GM12878 (cell line): ENCODE measurements at regions not wholly inside any gene's neighbourhood (a gene's known extent, or its start where the extent isn't known, plus 50 kb on each side); places are given as distances from the start of the nearest gene placed in this dataset.

Experiments used
- ATAC-seq: fragments of 200-7000 bp; cut with Tn5 transposase; 3 replicates; pipeline ENCODE4 v1.9.1; 2020; ENCODE audit warnings: mild to moderate bottlenecking, moderate library complexity
- BruUV-seq: library from RNA; stranded (reverse); fragments of 400-500 nt; replicated peaks from 2 replicates; lab custom pipeline; 2021; lab: Mats Ljungman, UMichigan
- CTCF ChIA-PET: fragments of 300-600 bp; sonication (Branson Sonifier 250); formaldehyde crosslinking; extraction: SDS; loops from one replicate; lab custom pipeline; 2021; ENCODE audit warnings: inconsistent platforms; lab: Yijun Ruan, JAX
- POLR2A ChIA-PET: fragments of 350-600 bp; formaldehyde crosslinking; extraction: SDS; loops from one replicate; lab custom pipeline; 2021; ENCODE audit warnings: inconsistent platforms; lab: Charles Lee
- RAD21 ChIA-PET: fragments of 300-600 bp; sonication (Branson Sonifier 250); formaldehyde crosslinking; loops from one replicate; lab custom pipeline; 2023; ENCODE audit warnings: antibody characterized with exemption; ENCODE audit not compliant: unreplicated experiment; lab: Charles Lee
- SMC1A ChIA-PET: fragments of 300-600 bp; sonication (Branson Sonifier 250); formaldehyde crosslinking; loops from one replicate; lab custom pipeline; 2023; ENCODE audit not compliant: unreplicated experiment, uncharacterized antibody; lab: Charles Lee
- DNase-seq: peaks from one replicate; pipeline ENCODE4 v3.0.0-alpha.2; 2011; ENCODE audit warnings: low read depth, low spot score
- FAIRE-seq: peaks from 3 replicates; lab custom pipeline; 2011; peaks lifted over from hg19 to GRCh38; lab: Jason Lieb, UNC
- H2AFZ ChIP-seq: 2 replicates; pipeline ENCODE4 v1.6.0; 2011; ENCODE audit warnings: low read depth, low read length, control low read depth; ENCODE audit not compliant: control insufficient read depth
- H3K27ac ChIP-seq: 2 replicates; pipeline ENCODE4 v1.5.1; 2011; ENCODE audit warnings: control low read depth; ENCODE audit not compliant: control insufficient read depth, insufficient read depth
- H3K27me3 ChIP-seq, 2 experiments: replicated peaks in 1 of 2; 2 replicates each; pipeline versions ENCODE4 v1.6.0 to v1.6.1; 2011; ENCODE audit warnings: low read length in 1 of 2; ENCODE audit not compliant: control insufficient read depth in 2 of 2, insufficient read depth in 2 of 2
- H3K36me3 ChIP-seq, 2 experiments: 2 replicates each; pipeline ENCODE4 v1.5.1; 2011; ENCODE audit warnings: low read length in 1 of 2; ENCODE audit not compliant: control insufficient read depth in 2 of 2, insufficient read depth in 2 of 2
- H3K4me1 ChIP-seq: 2 replicates; pipeline ENCODE4 v1.6.1; 2011; ENCODE audit warnings: mild to moderate bottlenecking, low read length, moderate library complexity, mixed read lengths; ENCODE audit not compliant: control insufficient read depth, insufficient read depth
- H3K4me2 ChIP-seq: 2 replicates; pipeline ENCODE4 v1.6.0; 2011; ENCODE audit warnings: control low read depth; ENCODE audit not compliant: control insufficient read depth, insufficient read depth
- H3K4me3 ChIP-seq: fragments of 200-600 bp; sonication (generic); 2 replicates; pipeline ENCODE4 v1.5.1; 2016
- H3K79me2 ChIP-seq: 2 replicates; pipeline ENCODE4 v1.6.0; 2011; ENCODE audit warnings: low read length; ENCODE audit not compliant: control insufficient read depth, insufficient read depth
- H3K9ac ChIP-seq: 2 replicates; pipeline ENCODE4 v1.8.0; 2011; ENCODE audit warnings: low read length, control low read depth, mixed read lengths; ENCODE audit not compliant: control insufficient read depth, insufficient read depth
- H3K9me3 ChIP-seq: replicated peaks from 3 replicates; pipeline ENCODE4 v1.5.1; 2011; ENCODE audit warnings: mild to moderate bottlenecking, low read length; ENCODE audit not compliant: control insufficient read depth, insufficient read depth
- H4K20me1 ChIP-seq: 2 replicates; pipeline ENCODE4 v1.6.0; 2011; ENCODE audit not compliant: control insufficient read depth, insufficient read depth
- DPF2 ChIP-seq: fragments of 450-650 bp; IDR thresholded peaks from 2 replicates; pipeline ENCODE4 v1.6.1; 2017; ENCODE audit warnings: mild to moderate bottlenecking
- KAT2A ChIP-seq: conservative IDR thresholded peaks from 2 replicates; pipeline ENCODE4 v1.6.1; 2011; ENCODE audit warnings: low read depth, low read length; ENCODE audit not compliant: control insufficient read depth
- SUZ12 ChIP-seq: fragments of 200-600 bp; sonication (generic); IDR thresholded peaks from one replicate; pipeline ENCODE4 v1.6.1; 2018; ENCODE audit warnings: antibody characterized with exemption, mild to moderate bottlenecking; ENCODE audit not compliant: unreplicated experiment
- TAF1 ChIP-seq: IDR thresholded peaks from 2 replicates; pipeline ENCODE4 v1.6.1; 2011; ENCODE audit warnings: mild to moderate bottlenecking, low read depth, low read length, borderline replicate concordance
- USF1 ChIP-seq: IDR thresholded peaks from 2 replicates; pipeline ENCODE4 v1.6.1; 2011; ENCODE audit warnings: borderline replicate concordance, low read depth, mild to moderate bottlenecking, moderate library complexity, mixed read lengths, low read length; ENCODE audit not compliant: insufficient read depth; ENCODE audit errors: extremely low read length
- ZBTB4 ChIP-seq: fragments of 450-650 bp; formaldehyde crosslinking; IDR thresholded peaks from 2 replicates; pipeline ENCODE4 v1.4.0; 2022; ENCODE audit warnings: mild to moderate bottlenecking, moderate library complexity
- WGBS: methylation state at CpG from one replicate; pipeline ENCODE4 v1.1.6; 2016; ENCODE audit warnings: low lambda C conversion rate; ENCODE audit not compliant: insufficient replicate concordance, insufficient coverage; ENCODE audit errors: missing lambda C conversion rate; 5-methylcytosine and 5-hydroxymethylcytosine counted together
- in situ Hi-C: fragments of 300-500 bp; cut with MboI; formaldehyde crosslinking; loops from 9 replicates; pipeline ENCODE4 v1.14.3; 2018; ENCODE audit warnings: mixed read lengths
- intact Hi-C: fragments of 100-400 bp; cut with micrococcal nuclease; formaldehyde crosslinking; loops from one replicate; pipeline ENCODE4 v1.14.2; 2022; ENCODE audit not compliant: unreplicated experiment

- Histone ChIP-seq H2AFZ (no peak overlapping the region), H3K79me2 (no peaks in the 10 kb centered on the region), H3K4me3 (no peak overlapping the region), H3K27ac (no peak overlapping the region), H3K27me3 (no peaks in the 10 kb centered on the region)
- BruUV-seq, result no TSS peak
- ATAC-seq, result no peak
- TF ChIP-seq KAT2A, result no peak
- TF ChIP-seq USF1, result no peak
- TF ChIP-seq TAF1, result no peak
- no peak for TF ChIP-seq DPF2
- TF ChIP-seq SUZ12, result no peak
- no peak for TF ChIP-seq ZBTB4 (CRISPR knock-in tag)
- TF ChIP-seq, all 136 proteins: peak for 0
- Histone ChIP-seq H3K9ac (no peak overlapping the region), H3K9me3 (no peaks in the 10 kb centered on the region), H3K4me2 (no peak overlapping the region), H3K4me1 (no peaks in the 10 kb centered on the region; the same call in 1 of the 2 replicates), H3K36me3 (no peaks in the 10 kb centered on the region), H4K20me1 (no peaks in the 10 kb centered on the region)
- ChIA-PET CTCF (interaction anchor here (0.6 to 1.7 kb wide), 6 partner anchors 9 to 530 kb away, joined by 3 to 10 read pairs (median 3); no protein-coding TSS in a partner anchor), RAD21 (interaction anchor here (0.7 to 5.3 kb wide), 6 partner anchors 9 to 529 kb away, joined by 3 to 34 read pairs (median 3); partner anchors contain the start of gene VRK2), SMC1A (interaction anchor here (0.7 to 2.3 kb wide), 15 partner anchors 9 to 436 kb away, joined by 3 to 12 read pairs (median 4); no protein-coding TSS in a partner anchor), POLR2A (interaction anchor here (1.0 kb wide), 1 partner anchor 10 kb away, joined by 4 read pairs; no protein-coding TSS in a partner anchor)
- intact Hi-C loops, result no loop called here
- in situ Hi-C loops, result no loop called here
- DNase-seq (no peak), FAIRE-seq (no peak)
- 90% methylated on average over 1 of the region's 1 CpG for WGBS
These were observed 128.5 kb upstream of the VRK2 start for GRCh38 chr2:57918126-57918525.
